SKM-1 (cell line): ENCODE measurements at regions not wholly inside any gene's neighbourhood (a gene's known extent, or its start where the extent isn't known, plus 50 kb on each side); places are given as distances from the start of the nearest gene placed in this dataset.
"Not testable (repeated sequence)": the region's sequence is repeated elsewhere in the genome, so short reads cannot be mapped to it uniquely, and the experiment has no call there.

Experiments
- DNase-seq: peaks from one replicate; lab custom pipeline; 2025; ENCODE audit not compliant: unreplicated experiment; lab: John Stamatoyannopoulos, UW

GRCh38 chr1:217921126-217921904 is 290.2 kb downstream of the SPATA17 start:
- DNase-seq = no peak

GRCh38 chr1:217924924-217925323 is 293.8 kb downstream of the SPATA17 start:
- no peak for DNase-seq

GRCh38 chr1:217929213-217929885 is 298.2 kb downstream of the SPATA17 start:
- no peak for DNase-seq

GRCh38 chr1:217943361-217943760 is 312.2 kb downstream of the SPATA17 start:
- no peak for DNase-seq

GRCh38 chr1:217944550-217944949 is 313.4 kb downstream of the SPATA17 start:
- DNase-seq = no peak

- DNase-seq = no peak
These were observed 315.4 kb downstream of the SPATA17 start for GRCh38 chr1:217946511-217946910.

GRCh38 chr1:217948741-217949140 is 317.6 kb downstream of the SPATA17 start:
- DNase-seq = no peak

- no peak for DNase-seq
These were observed 322.2 kb downstream of the SPATA17 start for GRCh38 chr1:217953330-217953729.

- DNase-seq = no peak
These were observed 322.8 kb downstream of the SPATA17 start for GRCh38 chr1:217953922-217954321.

GRCh38 chr1:217955723-217956122 is 324.6 kb downstream of the SPATA17 start:
- DNase-seq = no peak

GRCh38 chr1:217965156-217965786 is 319.8 kb upstream of the RRP15 start:
- DNase-seq = no peak

GRCh38 chr1:217968085-217968484 is 317.0 kb upstream of the RRP15 start:
- no peak for DNase-seq

GRCh38 chr1:217969428-217969827 is 315.7 kb upstream of the RRP15 start:
- DNase-seq = no peak

- DNase-seq = no peak
These were observed 307.1 kb upstream of the RRP15 start for GRCh38 chr1:217977943-217978342.

- no peak for DNase-seq
These were observed 303.7 kb upstream of the RRP15 start for GRCh38 chr1:217981430-217981829.

GRCh38 chr1:217982331-217983050 is 302.6 kb upstream of the RRP15 start:
- DNase-seq = no peak

- DNase-seq = no peak
These were observed 302.1 kb upstream of the RRP15 start for GRCh38 chr1:217983051-217983375.

- DNase-seq = no peak
These were observed 299.5 kb upstream of the RRP15 start for GRCh38 chr1:217985641-217986040.

GRCh38 chr1:217989510-217989909 is 295.6 kb upstream of the RRP15 start:
- DNase-seq = no peak

- DNase-seq = no peak
These were observed 291.7 kb upstream of the RRP15 start for GRCh38 chr1:217993439-217993838.

GRCh38 chr1:218008296-218008695 is 276.8 kb upstream of the RRP15 start:
- not testable (repeated sequence) for DNase-seq

- DNase-seq = not testable (repeated sequence)
These were observed 270.0 kb upstream of the RRP15 start for GRCh38 chr1:218015106-218015505.
